ENCODE measurements at regions not wholly inside any gene's neighbourhood (a gene's known extent, or its start where the extent isn't known, plus 50 kb on each side); places are given as distances from the start of the nearest gene placed in this dataset.
A peak's percentile ranks its signal among the peaks of the same experiment; 100 is the strongest.
"Not testable (repeated sequence)": the region's sequence is repeated elsewhere in the genome, so short reads cannot be mapped to it uniquely, and the experiment has no call there.

- in situ Hi-C loops (cut with HindIII; ENCODE audit: low pct_unique_long_range_greater_than_20kb, low sequenced_read_pairs) = no loop called here
These were observed 77.0 kb upstream of the TRIM24 start for GRCh38 chr7:138382862-138383565.

DNA sequence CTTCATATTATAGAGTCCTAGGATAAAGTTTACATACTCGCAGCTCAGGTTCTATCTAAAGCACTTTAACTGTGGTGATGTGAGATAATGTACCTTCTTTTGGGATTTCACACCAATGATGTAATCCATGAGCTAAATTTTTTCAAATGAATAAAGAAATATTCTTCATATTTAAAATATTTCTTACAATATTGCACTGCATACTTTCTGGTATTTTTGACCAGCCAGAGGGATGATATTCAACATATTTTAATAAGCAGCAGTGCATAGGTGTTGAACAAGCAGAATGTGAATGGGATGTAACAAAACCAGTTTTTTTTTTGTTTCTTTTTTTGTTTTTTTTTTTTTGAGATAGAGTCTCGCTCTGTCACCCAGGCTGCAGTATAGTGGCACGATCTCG, 73.2 kb upstream of the TRIM24 start:
- DNase-seq (ENCODE audit: low read depth) = no peak
- in situ Hi-C loops (cut with HindIII; ENCODE audit: low pct_unique_long_range_greater_than_20kb, low sequenced_read_pairs) = no loop called here

More at GRCh38 chr7:138382862-138383565, 77.0 kb upstream of the TRIM24 start:
- no peak for DNase-seq (ENCODE audit: low read depth)

DNA sequence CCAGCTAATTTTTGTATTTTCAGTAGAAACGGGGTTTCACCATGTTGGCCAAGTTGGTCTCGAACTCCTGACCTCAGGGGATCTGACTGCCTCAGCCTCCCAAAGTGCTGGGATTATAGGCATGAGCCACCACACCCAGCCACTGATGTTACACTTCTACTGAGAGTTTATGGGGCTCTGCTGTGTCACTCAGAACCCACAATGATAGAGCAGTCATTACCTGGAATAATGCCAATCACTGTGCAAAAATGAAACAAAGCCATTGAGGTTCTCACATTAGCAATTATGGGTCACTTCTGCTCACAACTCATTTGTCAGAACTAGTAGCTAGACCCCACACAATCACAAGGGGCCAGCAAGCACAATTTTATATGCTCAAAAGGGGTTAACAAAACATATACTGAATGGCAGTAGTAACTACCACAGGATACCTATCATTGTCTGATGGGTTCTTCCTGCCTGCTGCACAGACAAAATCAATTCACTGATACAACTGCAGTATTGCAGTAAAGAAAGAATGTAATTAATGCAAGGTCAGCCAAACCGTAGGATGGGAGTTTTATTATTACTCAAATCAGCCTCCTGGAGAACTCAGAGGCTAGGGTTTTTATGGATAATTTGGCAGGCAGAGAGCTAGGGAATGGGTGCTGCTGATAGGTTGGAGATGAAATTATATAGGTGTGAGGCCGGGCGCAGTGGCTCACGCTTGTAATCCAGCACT, 72.1 kb upstream of the TRIM24 start:
- in situ Hi-C loops (cut with HindIII; ENCODE audit: low pct_unique_long_range_greater_than_20kb, low sequenced_read_pairs) = no loop called here
- DNase-seq (ENCODE audit: low read depth) = peak; percentile 12

DNA sequence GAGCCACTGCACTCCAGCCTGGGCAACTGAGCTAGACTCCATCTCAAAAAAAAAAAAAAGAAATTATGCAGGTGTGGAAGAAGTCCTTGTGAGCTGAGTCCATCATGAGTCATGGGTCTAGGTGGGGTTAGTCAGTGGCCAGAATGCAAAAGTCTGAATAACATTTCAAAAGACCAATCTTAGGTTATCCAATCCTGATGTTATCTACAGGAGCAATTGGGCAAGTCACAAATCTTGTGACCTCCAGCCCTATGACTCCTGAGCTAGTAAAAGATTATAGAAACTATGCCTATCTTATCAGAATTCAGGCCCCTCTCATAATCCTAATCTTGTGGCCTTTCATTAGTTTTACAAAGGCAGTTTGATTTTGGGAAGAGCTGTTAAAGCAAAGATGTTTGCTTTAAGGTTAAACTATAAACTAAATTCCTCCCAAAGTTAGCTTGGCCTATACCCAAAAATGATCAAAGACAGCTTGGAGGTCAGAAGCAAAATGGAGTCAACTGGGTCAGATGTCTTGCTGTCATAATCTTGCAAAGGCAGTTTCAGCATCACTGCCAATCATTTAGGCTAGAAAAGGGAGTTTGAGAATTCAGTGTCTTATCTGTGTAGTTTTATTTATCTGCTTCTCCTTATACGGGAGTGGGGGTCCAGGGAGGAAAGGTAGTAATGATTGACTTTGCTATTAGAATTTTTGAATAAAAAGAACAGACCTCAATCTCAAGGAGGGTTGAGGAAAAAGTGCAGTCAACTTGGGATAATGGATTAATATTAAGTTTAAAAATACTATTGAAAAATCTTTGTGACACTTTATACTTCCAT, 71.2 kb upstream of the TRIM24 start:
- peak; percentile 52 for DNase-seq (ENCODE audit: low read depth)
- in situ Hi-C loops (cut with HindIII; ENCODE audit: low pct_unique_long_range_greater_than_20kb, low sequenced_read_pairs) = no loop called here

DNA sequence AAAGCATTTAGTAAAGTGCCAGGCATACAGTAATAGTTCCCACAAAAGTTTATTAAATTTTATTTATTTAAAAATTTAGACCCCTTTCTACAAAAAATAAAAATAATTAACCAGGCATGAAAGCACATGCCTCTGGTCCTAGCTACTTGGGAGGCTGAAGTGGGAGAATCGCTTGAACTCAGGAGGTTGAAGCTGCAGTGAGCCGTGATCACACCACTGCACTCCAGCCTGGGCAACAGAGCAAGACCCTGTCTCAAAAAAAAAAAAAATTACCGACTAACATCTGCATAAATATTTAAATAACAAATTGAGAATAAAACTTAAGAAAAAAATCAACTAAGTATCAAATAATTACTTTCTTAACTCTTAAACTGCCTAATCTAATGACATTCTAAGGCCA, 64.3 kb upstream of the TRIM24 start:
- in situ Hi-C loops (cut with HindIII; ENCODE audit: low pct_unique_long_range_greater_than_20kb, low sequenced_read_pairs) = no loop called here

GRCh38 chr7:138396251-138397070, 63.6 kb upstream of the TRIM24 start:
- in situ Hi-C loops (cut with HindIII; ENCODE audit: low pct_unique_long_range_greater_than_20kb, low sequenced_read_pairs) = no loop called here
- peak; percentile 6 for DNase-seq (ENCODE audit: low read depth)

More for the DNA sequence above, 64.3 kb upstream of the TRIM24 start:
- DNase-seq (ENCODE audit: low read depth) = no peak

DNA sequence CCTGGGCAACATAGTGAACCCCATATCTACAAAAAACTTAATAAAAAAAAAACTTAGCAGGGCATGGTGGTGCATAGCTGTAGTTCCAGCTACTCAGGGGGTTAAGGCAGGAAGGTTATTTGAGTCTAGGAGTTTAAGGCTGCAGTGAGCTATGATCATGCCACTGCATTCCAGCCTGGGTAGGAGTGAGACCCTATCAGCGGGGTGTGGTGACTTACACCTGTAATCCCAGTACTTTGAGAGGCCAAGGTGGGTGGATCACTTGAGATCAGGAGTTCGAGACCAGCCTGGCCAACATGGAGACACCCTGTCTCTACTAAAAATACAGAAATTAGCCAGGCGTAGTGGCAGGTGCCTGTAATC, 63.0 kb upstream of the TRIM24 start:
- DNase-seq (ENCODE audit: low read depth); in situ Hi-C loops (cut with HindIII; ENCODE audit: low pct_unique_long_range_greater_than_20kb, low sequenced_read_pairs): not testable (repeated sequence)

- no peak for DNase-seq (ENCODE audit: low read depth)
- in situ Hi-C loops (cut with HindIII; ENCODE audit: low pct_unique_long_range_greater_than_20kb, low sequenced_read_pairs) = no loop called here
These were observed 61.2 kb upstream of the TRIM24 start for GRCh38 chr7:138398857-138399256.

DNA sequence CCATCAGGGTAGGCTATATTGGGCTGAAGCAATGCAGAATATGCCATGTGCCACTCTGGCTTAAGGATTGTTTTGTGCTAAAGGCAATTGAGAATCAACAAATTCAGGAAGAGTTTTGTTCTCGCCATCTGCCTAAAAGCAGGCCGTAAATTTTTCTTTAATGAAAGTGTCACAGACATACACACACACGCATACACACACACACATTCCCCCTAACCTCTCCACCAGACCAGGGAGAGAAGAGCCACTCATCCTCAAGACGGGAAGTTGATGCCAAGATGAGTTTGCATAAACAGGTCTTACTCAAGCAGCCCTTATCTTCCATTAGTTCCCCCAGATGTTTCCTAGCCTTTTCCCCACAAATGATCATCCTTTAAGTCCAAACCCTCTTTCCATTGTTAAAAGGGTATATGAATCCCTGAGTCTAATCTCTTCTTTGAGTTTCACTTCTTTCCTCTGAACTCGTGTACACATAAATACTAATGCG, 59.6 kb upstream of the TRIM24 start:
- in situ Hi-C loops (cut with HindIII; ENCODE audit: low pct_unique_long_range_greater_than_20kb, low sequenced_read_pairs) = no loop called here
- no peak for DNase-seq (ENCODE audit: low read depth)

GRCh38 chr7:138402749-138403148, 57.3 kb upstream of the TRIM24 start:
- in situ Hi-C loops (cut with HindIII; ENCODE audit: low pct_unique_long_range_greater_than_20kb, low sequenced_read_pairs) = no loop called here
- DNase-seq (ENCODE audit: low read depth) = no peak

DNA sequence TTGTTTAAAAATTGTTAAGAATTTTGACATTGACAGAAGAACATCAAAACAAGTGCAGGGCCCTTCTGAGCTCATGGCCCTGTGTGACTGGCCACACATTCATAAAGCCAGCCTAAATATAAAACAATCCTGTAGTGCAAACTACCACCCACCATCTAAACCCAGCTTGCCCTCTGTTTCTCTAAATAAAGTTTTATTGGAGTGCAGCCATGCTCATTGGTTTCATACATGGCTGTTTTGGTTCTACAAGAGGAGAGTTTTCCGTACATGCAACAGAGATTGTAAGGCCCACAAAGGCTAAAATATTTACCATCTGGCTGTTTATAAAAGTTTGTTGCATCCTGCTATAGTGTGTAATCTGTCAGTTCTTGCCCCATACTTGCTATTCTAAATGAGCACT, 54.6 kb upstream of the TRIM24 start:
- DNase-seq (ENCODE audit: low read depth) = no peak
- in situ Hi-C loops (cut with HindIII; ENCODE audit: low pct_unique_long_range_greater_than_20kb, low sequenced_read_pairs) = no loop called here

GRCh38 chr7:138407792-138408191, 52.3 kb upstream of the TRIM24 start:
- in situ Hi-C loops (cut with HindIII; ENCODE audit: low pct_unique_long_range_greater_than_20kb, low sequenced_read_pairs) = no loop called here
- no peak for DNase-seq (ENCODE audit: low read depth)
